Memory B cell (primary cell): ENCODE measurements at regions not wholly inside any gene's neighbourhood (a gene's known extent, or its start where the extent isn't known, plus 50 kb on each side); places are given as distances from the start of the nearest gene placed in this dataset.

Experiments used
- ATAC-seq: fragments of 150-1000 bp; cut with Tn5 transposase; 2 replicates; pipeline ENCODE4 v1.10.0; 2021; ENCODE audit warnings: low read depth, mild to moderate bottlenecking, moderate library complexity
- DNase-seq, 2 donors: peaks; one replicate each; pipeline ENCODE4 v3.0.0; 2022; ENCODE audit warnings: low spot score in 2 of 2
- H3K27ac Mint-ChIP-seq: one replicate; pipeline ENCODE4 v1.8.0; 2022; ENCODE audit warnings: mild to moderate bottlenecking, moderate library complexity, mixed read lengths
- H3K27me3 Mint-ChIP-seq: one replicate; pipeline ENCODE4 v1.8.0; 2022; ENCODE audit warnings: mixed read lengths
- H3K36me3 Mint-ChIP-seq: one replicate; pipeline ENCODE4 v1.8.0; 2022; ENCODE audit warnings: mild to moderate bottlenecking, mixed read lengths
- H3K4me1 Mint-ChIP-seq: one replicate; pipeline ENCODE4 v1.8.0; 2022; ENCODE audit warnings: mixed read lengths
- H3K4me3 Mint-ChIP-seq: one replicate; pipeline ENCODE4 v1.8.0; 2022; ENCODE audit warnings: mild to moderate bottlenecking, moderate library complexity, mixed read lengths
- H3K9me3 Mint-ChIP-seq: one replicate; pipeline ENCODE4 v1.8.0; 2022; ENCODE audit warnings: mixed read lengths

DNA sequence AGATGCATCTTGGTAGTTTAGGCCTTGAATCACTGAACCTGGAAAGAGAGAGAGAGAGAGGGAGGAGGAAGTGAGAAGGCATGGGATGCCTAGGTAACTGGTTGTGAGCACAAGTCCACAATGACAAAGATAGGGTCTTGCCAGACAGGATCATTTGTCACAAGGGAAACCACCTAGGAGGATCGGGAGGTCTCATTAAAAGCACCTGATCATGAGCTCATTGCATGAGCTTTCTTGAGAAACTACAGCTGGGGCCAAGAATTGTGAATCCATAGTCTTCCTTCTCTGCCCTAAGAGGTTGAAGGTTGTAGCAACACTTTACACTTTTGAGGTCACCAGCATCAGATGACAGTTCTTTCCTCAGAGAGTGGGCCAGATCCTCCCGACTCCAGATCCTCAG lies 195.7 kb downstream of the CD83 start:
- H3K27ac Mint-ChIP-seq, result peak overlapping the region; percentile 10
- H3K4me1 Mint-ChIP-seq, result peaks cover 34% of the 10 kb centered on the region
- H3K27me3 Mint-ChIP-seq, result no peaks in the 10 kb centered on the region
- H3K9me3 Mint-ChIP-seq, result no peaks in the 10 kb centered on the region
- ATAC-seq (peak; percentile 55), DNase-seq (no peak)
- H3K36me3 Mint-ChIP-seq, result no peaks in the 10 kb centered on the region
- no peak overlapping the region for H3K4me3 Mint-ChIP-seq

DNA sequence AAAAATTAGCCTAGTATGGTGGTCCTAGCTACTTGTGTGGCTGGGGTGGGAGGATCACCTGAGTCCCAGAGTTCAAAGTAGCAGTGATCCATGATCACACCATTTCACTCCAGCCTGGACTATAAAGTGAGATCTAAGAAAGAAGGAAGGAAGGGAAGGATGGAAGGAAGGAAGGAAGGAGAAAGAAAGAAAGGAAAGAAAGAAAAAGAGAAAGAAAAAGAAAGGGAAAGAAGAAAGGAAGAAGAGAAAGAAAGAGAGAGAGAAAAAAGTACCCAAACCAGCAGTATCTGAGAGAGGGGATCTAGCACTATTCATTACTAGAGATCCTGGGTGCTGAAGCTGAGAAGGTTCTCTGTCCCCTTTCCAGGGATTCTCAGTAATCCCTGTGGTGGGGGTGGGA lies 197.8 kb downstream of the CD83 start:
- DNase-seq (no peak), ATAC-seq (no peak)
- H3K36me3 Mint-ChIP-seq, result no peaks in the 10 kb centered on the region
- no peak overlapping the region for H3K4me3 Mint-ChIP-seq
- H3K4me1 Mint-ChIP-seq, result peaks cover 31% of the 10 kb centered on the region
- H3K27ac Mint-ChIP-seq, result peak overlapping the region; percentile 85
- no peaks in the 10 kb centered on the region for H3K27me3 Mint-ChIP-seq
- no peaks in the 10 kb centered on the region for H3K9me3 Mint-ChIP-seq

DNA sequence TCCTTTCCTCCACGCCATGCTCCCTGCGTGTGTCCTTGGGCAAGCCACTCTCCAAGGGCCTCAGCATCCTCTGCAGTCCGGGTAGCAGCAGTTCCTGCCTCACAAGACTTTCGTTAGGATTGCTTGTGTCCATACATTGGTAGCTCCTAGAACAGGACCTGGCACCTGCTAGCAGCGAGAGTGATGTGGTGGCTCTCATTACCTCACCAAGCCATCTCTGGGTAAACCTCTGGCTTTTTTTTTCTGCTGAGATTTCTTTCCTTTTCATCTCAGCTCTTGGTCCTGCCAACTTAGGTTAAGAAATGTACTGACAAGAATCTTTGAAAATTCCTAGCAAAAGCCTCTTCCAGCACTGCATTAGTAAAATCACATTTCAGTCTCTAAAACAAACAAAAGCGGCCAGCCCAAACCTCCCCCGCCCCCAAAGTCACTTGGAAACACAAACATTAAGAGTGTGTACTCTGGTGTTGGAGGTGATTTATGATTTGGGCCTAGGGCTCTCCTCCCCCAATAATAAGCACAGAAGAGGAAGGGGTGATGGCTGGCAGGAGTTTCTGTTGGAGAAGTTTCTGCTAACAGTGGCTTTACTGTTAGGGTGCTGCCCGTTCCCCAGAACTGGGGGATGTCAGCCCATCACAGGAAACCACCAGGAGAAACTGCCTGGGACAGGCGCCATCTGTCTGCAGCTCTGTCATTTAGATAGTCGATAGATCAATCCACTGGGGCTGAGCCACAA lies 199.2 kb downstream of the CD83 start:
- DNase-seq (no peak), ATAC-seq (no peak)
- no peak overlapping the region for H3K27ac Mint-ChIP-seq
- H3K4me3 Mint-ChIP-seq, result no peak overlapping the region
- H3K27me3 Mint-ChIP-seq, result no peaks in the 10 kb centered on the region
- H3K36me3 Mint-ChIP-seq, result no peaks in the 10 kb centered on the region
- peaks cover 31% of the 10 kb centered on the region for H3K4me1 Mint-ChIP-seq
- no peaks in the 10 kb centered on the region for H3K9me3 Mint-ChIP-seq

DNA sequence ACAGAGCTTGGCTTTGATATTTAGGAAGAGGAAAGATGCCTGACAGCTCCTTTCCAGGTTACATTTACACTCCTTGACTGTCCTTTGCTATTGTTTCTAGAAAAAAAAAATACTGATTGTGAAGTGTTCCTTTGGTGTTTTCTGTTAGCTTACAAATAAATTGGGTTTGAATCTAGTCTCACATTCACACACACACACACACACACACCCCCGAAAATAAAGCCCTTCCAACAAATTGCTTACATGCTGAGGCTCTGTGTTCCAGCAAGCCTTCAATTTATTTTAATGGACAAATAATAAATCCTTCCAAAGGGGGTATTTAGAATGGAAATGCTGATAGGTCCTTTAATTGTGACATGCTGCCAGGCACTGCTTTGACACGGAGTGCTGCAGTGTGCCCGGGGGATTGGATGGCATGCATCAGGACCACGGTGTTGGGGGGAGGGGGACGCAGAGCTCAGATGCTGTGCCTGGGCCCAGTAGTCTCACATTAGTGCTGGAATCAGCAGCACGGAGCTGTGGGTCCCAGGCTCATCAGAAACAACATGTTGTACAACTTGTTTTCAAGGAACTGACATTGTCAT lies 199.9 kb downstream of the CD83 start:
- Mint-ChIP-seq H3K9me3 (no peaks in the 10 kb centered on the region), H3K27ac (no peak overlapping the region), H3K27me3 (no peaks in the 10 kb centered on the region), H3K4me3 (no peak overlapping the region), H3K36me3 (no peaks in the 10 kb centered on the region), H3K4me1 (peaks cover 25% of the 10 kb centered on the region)
- DNase-seq (no peak), ATAC-seq (no peak)

DNA sequence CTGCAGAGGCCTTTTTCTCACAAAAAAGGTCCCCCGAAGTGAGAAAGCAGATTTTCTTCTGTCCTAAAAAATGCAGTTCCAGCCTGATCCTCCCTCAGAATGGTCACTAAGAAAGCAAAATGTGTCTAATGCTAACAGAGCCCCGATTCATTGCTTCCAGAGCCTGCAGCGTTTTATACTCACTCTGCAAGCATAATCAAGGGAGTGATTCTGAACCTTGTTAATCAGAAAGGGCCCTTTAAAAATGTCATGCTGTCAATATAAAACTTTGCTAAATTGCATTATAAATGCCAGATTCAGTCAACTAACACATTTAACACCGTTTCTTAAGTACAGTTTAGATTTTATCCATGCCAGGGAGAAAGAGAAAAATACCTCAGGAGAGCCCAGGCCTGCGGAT lies 202.8 kb downstream of the CD83 start:
- Mint-ChIP-seq H3K36me3 (no peaks in the 10 kb centered on the region), H3K9me3 (no peaks in the 10 kb centered on the region), H3K27ac (no peak overlapping the region), H3K27me3 (no peaks in the 10 kb centered on the region), H3K4me3 (no peak overlapping the region), H3K4me1 (peaks cover 13% of the 10 kb centered on the region)
- no peak for DNase-seq
- ATAC-seq, result no peak

DNA sequence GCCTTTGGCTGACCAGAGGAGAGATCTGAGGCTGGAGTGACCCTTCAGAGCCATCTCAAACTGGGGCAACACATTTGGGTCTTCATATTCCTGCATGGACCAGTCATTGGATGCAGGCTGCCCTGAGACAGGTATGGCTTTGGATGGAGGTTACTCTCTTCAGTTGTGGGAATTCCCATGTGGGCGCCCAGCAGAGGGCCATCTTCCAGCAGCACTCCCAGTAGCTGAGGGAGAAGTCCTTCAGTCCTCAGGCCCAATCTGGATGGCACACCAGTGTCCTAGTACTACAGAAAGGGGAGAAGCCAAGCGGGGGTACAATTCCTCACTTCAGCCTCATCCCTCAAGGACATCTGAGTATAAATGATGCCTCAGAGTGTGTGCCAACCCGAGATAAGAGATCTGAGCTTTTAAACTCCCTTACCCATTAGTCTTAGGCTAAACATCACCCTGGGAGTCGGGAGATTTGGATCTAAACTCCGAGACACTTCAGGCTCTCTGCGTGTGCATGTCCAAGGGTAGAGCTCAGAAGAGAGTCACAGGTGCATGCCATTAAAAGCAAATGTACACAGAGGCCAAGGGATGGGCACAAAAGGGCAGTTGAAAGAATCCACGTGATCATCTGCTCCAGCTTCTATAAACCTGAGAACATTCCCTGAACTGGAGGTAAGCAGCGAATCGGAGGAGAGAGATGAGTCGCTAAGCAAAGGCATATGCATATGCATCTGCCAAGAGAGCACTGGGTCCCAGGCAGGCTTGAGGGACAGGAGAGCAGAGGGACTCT lies 204.6 kb downstream of the CD83 start:
- Mint-ChIP-seq H3K27ac (no peak overlapping the region), H3K27me3 (no peaks in the 10 kb centered on the region), H3K4me3 (no peak overlapping the region), H3K36me3 (peaks cover 2% of the 10 kb centered on the region), H3K9me3 (peaks cover 1% of the 10 kb centered on the region), H3K4me1 (peaks cover 10% of the 10 kb centered on the region)
- ATAC-seq (no peak), DNase-seq (no peak)

DNA sequence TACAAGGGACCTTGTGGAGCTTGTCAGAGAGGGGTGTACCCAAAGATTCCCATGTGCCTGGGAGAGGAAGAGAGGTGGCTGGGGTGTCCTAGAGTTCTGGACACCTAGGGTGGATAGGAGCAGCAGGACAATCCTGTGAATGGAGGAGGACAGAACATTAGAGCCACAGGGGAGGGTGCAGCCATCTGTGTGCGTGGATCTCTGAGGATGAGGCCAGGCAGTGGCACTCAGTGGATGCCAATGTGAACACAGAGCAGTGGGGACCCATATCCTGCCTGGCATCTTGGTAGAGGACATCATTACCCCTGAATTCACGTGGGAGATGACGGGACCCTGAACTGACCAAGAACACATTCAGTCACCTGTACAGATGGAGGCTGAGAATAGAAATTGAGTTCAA lies 205.3 kb downstream of the CD83 start:
- H3K4me3 Mint-ChIP-seq, result no peak overlapping the region
- DNase-seq, result no peak
- H3K27ac Mint-ChIP-seq, result no peak overlapping the region
- H3K36me3 Mint-ChIP-seq, result peaks cover 2% of the 10 kb centered on the region
- peaks cover 1% of the 10 kb centered on the region for H3K9me3 Mint-ChIP-seq
- peaks cover 5% of the 10 kb centered on the region for H3K4me1 Mint-ChIP-seq
- H3K27me3 Mint-ChIP-seq, result no peaks in the 10 kb centered on the region
- ATAC-seq, result no peak

DNA sequence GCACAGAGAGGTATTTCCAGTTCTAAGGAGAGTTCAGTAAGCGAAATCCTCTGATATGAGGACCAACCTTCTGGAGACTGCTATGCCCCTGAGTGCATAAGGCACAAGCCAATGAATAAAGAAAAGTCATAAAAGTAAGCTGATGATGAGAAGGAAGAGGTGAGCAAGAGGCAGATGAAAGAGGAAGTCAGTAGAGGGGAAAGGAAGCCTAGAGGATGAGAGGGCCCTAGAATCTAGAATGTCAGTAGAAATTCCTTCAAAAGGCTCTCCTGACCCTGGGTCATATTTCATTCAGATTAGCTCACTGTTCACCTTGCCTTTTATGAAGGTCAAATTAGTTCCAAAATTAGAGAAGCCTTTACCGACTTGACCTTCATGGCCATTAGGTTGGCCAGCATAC lies 209.2 kb downstream of the CD83 start:
- Mint-ChIP-seq H3K4me1 (peaks cover 5% of the 10 kb centered on the region), H3K27me3 (no peaks in the 10 kb centered on the region), H3K36me3 (peaks cover 2% of the 10 kb centered on the region), H3K4me3 (no peak overlapping the region), H3K9me3 (peaks cover 1% of the 10 kb centered on the region), H3K27ac (no peak overlapping the region)
- no peak for DNase-seq
- no peak for ATAC-seq

DNA sequence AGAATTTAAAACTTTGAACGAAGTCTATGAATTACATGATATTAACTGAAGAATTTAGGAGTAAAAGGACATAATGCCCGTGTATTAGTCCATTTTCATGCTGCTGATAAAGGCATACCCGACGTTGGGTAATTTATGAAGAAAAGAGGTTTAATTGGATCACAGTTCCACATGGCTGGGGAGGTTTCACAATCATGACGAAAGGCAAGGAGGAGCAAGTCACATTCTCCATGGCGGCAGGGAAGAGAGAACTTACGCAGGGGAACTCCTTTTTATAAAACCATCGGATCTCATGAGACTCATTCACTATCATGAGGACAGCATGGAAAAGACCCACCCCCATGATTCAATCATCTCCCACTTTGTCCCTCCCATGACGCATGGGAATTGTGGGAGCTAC lies 210.6 kb downstream of the CD83 start:
- H3K36me3 Mint-ChIP-seq, result peaks cover 2% of the 10 kb centered on the region
- H3K4me3 Mint-ChIP-seq, result no peak overlapping the region
- H3K9me3 Mint-ChIP-seq, result peaks cover 1% of the 10 kb centered on the region
- DNase-seq (no peak), ATAC-seq (no peak)
- H3K27me3 Mint-ChIP-seq, result no peaks in the 10 kb centered on the region
- H3K4me1 Mint-ChIP-seq, result peaks cover 8% of the 10 kb centered on the region
- no peak overlapping the region for H3K27ac Mint-ChIP-seq

DNA sequence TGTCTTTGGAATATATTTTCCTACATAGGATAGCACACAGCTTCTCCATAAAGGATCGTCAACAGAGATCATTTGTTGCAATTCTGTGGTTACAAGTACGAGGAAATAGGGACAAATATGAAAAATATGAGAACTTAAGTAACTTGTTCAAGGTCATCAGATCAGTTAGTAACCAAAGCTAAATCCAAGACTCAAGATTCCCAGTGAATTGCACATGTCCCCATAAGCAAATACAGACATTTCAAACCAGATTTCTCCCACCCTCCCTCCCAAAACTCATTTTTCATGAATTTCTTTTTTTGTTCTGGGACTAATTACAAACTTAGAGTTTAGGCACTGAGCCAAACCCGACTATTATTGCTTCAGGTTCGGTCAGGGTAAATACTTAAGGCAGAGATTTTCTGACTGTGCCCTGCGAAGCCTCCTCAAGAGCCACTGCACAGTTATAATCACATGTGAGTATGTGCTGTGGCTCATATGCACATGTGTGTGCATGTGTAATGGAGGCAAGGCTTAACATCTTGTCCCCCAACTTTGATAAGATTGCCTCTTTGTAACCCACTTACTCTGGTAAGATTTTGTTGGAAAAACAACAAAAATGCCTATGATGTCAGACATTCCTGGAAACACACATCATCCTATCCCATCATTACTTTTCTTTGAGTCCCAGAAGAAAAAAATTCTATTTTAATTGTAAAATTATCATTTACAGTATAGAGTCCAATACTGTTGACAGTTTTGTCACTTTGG lies 216.2 kb downstream of the CD83 start:
- ATAC-seq, result no peak
- Mint-ChIP-seq H3K4me3 (no peak overlapping the region), H3K27me3 (no peaks in the 10 kb centered on the region), H3K27ac (no peak overlapping the region), H3K36me3 (no peaks in the 10 kb centered on the region), H3K4me1 (peaks cover 3% of the 10 kb centered on the region), H3K9me3 (no peaks in the 10 kb centered on the region)
- no peak for DNase-seq

DNA sequence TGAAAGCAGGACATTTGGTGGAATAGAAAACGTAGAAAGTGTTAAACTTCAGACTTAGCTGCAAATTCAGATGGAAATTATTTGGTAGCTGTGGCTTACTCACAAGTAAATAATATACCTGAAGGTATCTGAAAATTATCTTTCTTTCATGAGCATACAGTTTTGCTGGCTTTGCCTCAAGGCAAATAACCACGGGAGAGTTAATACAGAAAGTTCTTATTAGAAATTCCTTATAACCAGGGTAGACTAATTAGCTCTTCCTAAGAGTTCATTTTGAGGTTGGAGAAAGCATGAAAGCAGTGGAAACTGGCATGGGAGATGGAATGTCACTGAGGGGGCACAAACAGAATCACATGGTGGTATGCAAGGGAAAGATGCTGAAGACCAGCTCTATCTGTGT lies 217.5 kb downstream of the CD83 start:
- ATAC-seq, result no peak
- no peak overlapping the region for H3K27ac Mint-ChIP-seq
- no peak overlapping the region for H3K4me3 Mint-ChIP-seq
- no peaks in the 10 kb centered on the region for H3K9me3 Mint-ChIP-seq
- DNase-seq, result no peak
- no peaks in the 10 kb centered on the region for H3K36me3 Mint-ChIP-seq
- no peaks in the 10 kb centered on the region for H3K27me3 Mint-ChIP-seq
- H3K4me1 Mint-ChIP-seq, result peaks cover 9% of the 10 kb centered on the region

DNA sequence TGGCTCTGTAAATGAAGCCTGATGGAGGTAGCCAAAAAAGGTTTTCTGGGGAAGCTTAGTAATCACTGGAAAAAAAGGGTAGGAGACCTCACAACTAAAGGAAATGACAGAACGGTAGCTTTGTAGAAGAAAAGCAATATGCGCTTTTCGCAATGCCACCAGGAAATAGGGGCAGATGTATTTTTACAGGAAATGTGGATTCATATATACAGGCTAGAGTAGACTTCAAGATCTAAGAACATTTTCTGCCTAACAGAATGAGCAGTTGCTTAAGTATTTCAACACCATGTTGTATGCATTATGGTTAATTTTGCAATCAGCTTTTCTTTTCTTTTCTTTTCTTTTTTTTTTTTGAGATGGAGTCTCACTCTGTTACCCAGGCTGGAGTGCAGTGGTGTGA lies 219.6 kb downstream of the CD83 start:
- Mint-ChIP-seq H3K9me3 (no peaks in the 10 kb centered on the region), H3K4me1 (peaks cover 10% of the 10 kb centered on the region), H3K4me3 (no peak overlapping the region), H3K27me3 (no peaks in the 10 kb centered on the region), H3K36me3 (no peaks in the 10 kb centered on the region), H3K27ac (no peak overlapping the region)
- ATAC-seq, result no peak
- no peak for DNase-seq

DNA sequence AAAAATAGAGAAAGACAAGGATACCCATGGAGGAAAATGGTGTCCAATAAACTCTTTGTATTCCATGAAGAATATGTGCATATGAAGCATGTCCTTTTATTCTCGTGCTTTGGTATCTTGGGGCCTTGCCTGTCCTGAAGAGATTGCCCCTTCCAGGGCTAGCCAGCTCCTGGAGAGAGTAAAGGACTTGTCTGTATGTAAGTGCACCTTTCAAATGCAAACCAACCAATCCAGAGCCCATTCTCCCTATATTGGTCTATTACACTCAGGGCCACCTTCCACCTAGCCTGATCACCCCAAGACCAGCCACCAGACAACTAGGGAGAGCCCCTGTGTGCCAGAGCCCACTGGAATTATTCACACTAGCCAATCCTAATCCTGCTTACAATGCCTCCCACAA lies 221.6 kb downstream of the CD83 start:
- no peak for ATAC-seq
- no peaks in the 10 kb centered on the region for H3K9me3 Mint-ChIP-seq
- no peaks in the 10 kb centered on the region for H3K27me3 Mint-ChIP-seq
- no peak for DNase-seq
- H3K4me3 Mint-ChIP-seq, result no peak overlapping the region
- no peaks in the 10 kb centered on the region for H3K36me3 Mint-ChIP-seq
- H3K27ac Mint-ChIP-seq, result peak overlapping the region; percentile 9
- peaks cover 10% of the 10 kb centered on the region for H3K4me1 Mint-ChIP-seq
